Left ventricle myocardium superior (tissue), 1 donor: ENCODE measurements at regions not wholly inside any gene's neighbourhood (a gene's known extent, or its start where the extent isn't known, plus 50 kb on each side); places are given as distances from the start of the nearest gene placed in this dataset.

Experiments
- ATAC-seq: fragments of 200-7000 bp; cut with Tn5 transposase; one replicate; pipeline ENCODE4 v1.9.1; 2020; ENCODE audit warnings: mild to moderate bottlenecking, moderate library complexity
- DNase-seq: peaks from one replicate; pipeline ENCODE4 v3.0.0-alpha.2; 2020
- intact Hi-C: fragments of 100-400 bp; cut with micrococcal nuclease; formaldehyde crosslinking; loops from one replicate; pipeline ENCODE4 v1.11.0; 2022
- donor health status: DM: no; HTN: yes; CAD: no; lungs with severe emphysema.

DNA sequence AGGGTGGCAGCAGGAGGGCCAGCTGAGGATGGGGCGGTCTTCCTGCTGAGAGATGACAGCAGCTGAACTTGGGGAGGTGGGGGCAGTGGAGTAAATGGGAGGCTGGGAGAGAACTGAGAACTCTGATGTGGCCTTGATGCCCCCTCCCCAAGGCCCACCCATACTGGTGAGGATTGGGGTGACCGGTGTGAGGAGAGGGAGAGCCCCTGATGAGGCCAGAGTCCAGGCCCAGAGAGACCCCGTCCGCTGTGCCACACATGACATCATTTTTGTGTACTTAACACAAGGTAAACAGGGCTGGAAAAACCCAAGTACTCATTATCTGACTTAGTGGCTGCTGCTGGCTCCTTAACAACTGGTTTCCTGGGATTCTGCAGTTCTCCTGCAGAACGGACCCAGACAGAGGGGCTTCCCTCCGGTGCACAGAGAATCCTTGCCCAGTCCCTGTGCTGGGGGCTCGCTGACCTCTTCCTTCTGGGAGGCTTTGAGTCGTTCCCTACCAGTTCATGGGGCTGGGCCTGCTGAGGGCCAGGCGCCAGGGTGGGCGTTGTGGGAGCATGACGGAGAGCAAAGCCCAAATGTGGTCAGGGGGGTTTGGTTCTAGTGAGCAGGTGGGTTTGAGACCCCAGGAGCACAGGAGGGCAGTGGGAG is 207.6 kb downstream of the RAB11FIP4 start:
- intact Hi-C loops: no loop called here
- ATAC-seq: no peak
- no peak for DNase-seq

- intact Hi-C loops: no loop called here
- ATAC-seq (no peak), DNase-seq (no peak)
Measured at GRCh38 chr17:31598399-31598782, 206.9 kb downstream of the RAB11FIP4 start.

- ATAC-seq: no peak
- DNase-seq: no peak
- intact Hi-C loops: no loop called here
Measured at GRCh38 chr17:31597646-31598398, 206.3 kb downstream of the RAB11FIP4 start.

- peak; percentile 86 for DNase-seq
- ATAC-seq: peak; percentile 97
- intact Hi-C loops: no loop called here
Measured at GRCh38 chr17:31596382-31597323, 205.2 kb downstream of the RAB11FIP4 start.

- intact Hi-C loops: no loop called here
- ATAC-seq: peak; percentile 6
- DNase-seq: no peak
Measured at GRCh38 chr17:31595666-31596381, 204.3 kb downstream of the RAB11FIP4 start.

DNA sequence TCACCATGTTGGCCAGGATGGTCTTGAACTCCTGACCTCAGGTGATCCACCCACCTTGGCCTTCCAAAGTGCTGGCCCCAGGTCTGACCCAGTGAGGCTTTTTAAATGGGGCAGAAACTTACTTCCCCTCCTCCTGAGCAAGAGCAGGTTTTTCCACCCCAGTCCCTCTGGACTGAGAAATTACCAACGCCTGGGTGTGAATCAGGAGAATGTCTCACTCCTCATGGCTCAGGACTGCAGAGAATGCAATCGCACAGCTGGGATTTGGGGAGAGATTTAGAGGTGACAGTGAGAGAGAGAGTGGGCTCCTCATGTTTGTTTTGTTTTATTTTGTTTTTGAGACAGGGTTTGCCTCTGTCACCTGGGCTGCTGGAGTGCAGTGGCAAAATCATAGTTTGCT is 203.6 kb downstream of the RAB11FIP4 start:
- DNase-seq (no peak), ATAC-seq (no peak)
- intact Hi-C loops: no loop called here

DNA sequence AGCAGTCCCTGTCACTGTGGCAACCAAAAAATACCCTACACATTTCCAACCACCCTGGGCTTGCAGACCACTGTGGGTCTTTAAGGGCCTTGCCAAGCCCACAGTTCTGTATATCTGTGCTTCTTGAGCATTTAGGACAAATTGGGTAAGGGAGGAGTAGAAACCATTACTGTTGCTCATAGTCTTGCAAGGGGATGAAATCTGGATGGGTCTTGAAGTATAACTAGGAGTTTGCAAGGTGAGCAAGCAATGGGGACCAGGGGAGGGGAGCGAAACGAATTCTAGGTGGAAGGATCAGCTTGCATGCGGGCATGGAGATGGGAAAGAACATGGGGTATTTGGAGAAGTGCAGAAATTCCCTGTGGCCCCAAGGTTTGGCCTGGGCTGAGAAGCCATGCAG is 202.9 kb downstream of the RAB11FIP4 start:
- DNase-seq: no peak
- no peak for ATAC-seq
- intact Hi-C loops: no loop called here

DNA sequence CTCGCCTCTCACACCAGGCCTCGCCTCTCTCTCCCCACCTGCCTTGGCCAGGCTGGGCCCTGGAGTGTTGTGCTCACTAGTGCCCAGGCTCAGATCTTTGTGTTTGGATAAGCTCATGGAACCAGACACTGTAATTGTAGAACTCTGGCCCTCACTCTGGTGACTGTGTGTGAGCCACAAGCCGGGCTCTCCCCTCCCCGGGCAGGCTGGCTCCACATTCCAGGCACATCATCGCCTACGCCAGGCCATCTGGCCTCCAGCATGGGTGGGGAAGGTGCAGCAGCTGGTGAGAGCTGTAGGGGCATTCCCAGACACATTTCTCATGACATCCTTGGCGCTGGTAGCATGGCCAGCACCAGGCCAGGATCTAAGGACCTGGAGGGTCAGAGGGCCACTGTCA is 202.3 kb downstream of the RAB11FIP4 start:
- intact Hi-C loops: no loop called here
- DNase-seq: peak; percentile 55
- ATAC-seq: peak; percentile 59

GRCh38 chr17:31591924-31592323 is 200.4 kb downstream of the RAB11FIP4 start:
- intact Hi-C loops: no loop called here
- no peak for DNase-seq
- no peak for ATAC-seq

DNA sequence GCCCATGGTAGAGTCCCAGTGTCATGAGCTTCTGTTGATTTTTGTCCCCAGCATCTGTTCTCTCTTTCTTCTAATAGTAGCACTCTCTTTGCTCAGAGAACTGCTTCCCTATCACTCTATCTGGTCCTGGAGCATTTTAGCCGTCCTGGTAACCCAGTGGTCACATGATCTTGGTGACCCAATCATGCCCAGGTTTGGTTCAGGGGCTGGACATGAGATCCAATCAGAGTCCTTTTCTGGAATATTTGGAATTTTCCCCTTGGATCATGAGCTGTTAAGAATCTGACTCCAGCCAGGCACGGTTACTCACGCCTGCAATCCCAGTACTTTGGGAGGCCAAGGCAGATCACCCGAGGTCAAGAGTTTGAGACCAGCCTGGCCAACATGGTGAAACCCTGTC is 197.0 kb downstream of the RAB11FIP4 start:
- ATAC-seq (no peak), DNase-seq (no peak)
- intact Hi-C loops: no loop called here

- intact Hi-C loops: no loop called here
- DNase-seq: no peak
- no peak for ATAC-seq
Measured at GRCh38 chr17:31588034-31588433, 196.6 kb downstream of the RAB11FIP4 start.
